Neutrophil (primary cell): ENCODE measurements at regions not wholly inside any gene's neighbourhood (a gene's known extent, or its start where the extent isn't known, plus 50 kb on each side); places are given as distances from the start of the nearest gene placed in this dataset.

ENCODE experiments used
- H3K27ac ChIP-seq: fragments of 200-600 bp; sonication (generic); 2 replicates; pipeline ENCODE4 v1.5.1; 2016; ENCODE audit warnings: mild to moderate bottlenecking, moderate library complexity
- H3K27me3 ChIP-seq: fragments of 200-600 bp; sonication (generic); 2 replicates; pipeline ENCODE4 v1.6.0; 2016; ENCODE audit warnings: mild to moderate bottlenecking
- H3K36me3 ChIP-seq: fragments of 200-600 bp; sonication (generic); 2 replicates; pipeline ENCODE4 v1.5.1; 2017
- H3K4me1 ChIP-seq, 2 experiments: fragments of 200-600 bp in 1 of 2; sonication (generic) in 1 of 2; 1 replicate in 1 of 2; 2 replicates in 1 of 2; pipeline versions ENCODE4 v1.5.1 to v1.6.1; 2013 to 2016; ENCODE audit warnings: low read depth in 1 of 2, low read length in 1 of 2, mild to moderate bottlenecking in 1 of 2, moderate library complexity in 1 of 2; ENCODE audit not compliant: control insufficient read depth in 1 of 2, insufficient read depth in 1 of 2
- H3K4me3 ChIP-seq, 2 experiments: fragments of 200-600 bp in 1 of 2; sonication (generic) in 1 of 2; 1 replicate in 1 of 2; 2 replicates in 1 of 2; pipeline ENCODE4 v1.5.1; 2013 to 2016; ENCODE audit warnings: low read depth in 1 of 2, low read length in 1 of 2, mild to moderate bottlenecking in 1 of 2, moderate library complexity in 1 of 2
- H3K9me3 ChIP-seq: fragments of 200-600 bp; sonication (generic); 2 replicates; pipeline ENCODE4 v1.5.1; 2016
- CTCF ChIP-seq: fragments of 200-600 bp; sonication (generic); IDR thresholded peaks from 2 replicates; pipeline ENCODE4 v1.5.1; 2016; ENCODE audit warnings: antibody characterized with exemption

- Histone ChIP-seq H3K27me3 (no peaks in the 10 kb centered on the region), H3K4me3 (no peak overlapping the region), H3K36me3 (no peaks in the 10 kb centered on the region), H3K27ac (no peak overlapping the region), H3K9me3 (no peaks in the 10 kb centered on the region), H3K4me1 (no peaks in the 10 kb centered on the region)
- no peak for TF ChIP-seq CTCF
Measured at GRCh38 chr1:87759421-87760087, 430.9 kb downstream of the LMO4 start.

- Histone ChIP-seq H3K36me3 (no peaks in the 10 kb centered on the region), H3K4me3 (no peak overlapping the region), H3K4me1 (no peaks in the 10 kb centered on the region), H3K27ac (no peak overlapping the region), H3K27me3 (no peaks in the 10 kb centered on the region), H3K9me3 (no peaks in the 10 kb centered on the region)
- TF ChIP-seq CTCF, result no peak
Measured at GRCh38 chr1:87760155-87760554, 431.5 kb downstream of the LMO4 start.

- no peak for TF ChIP-seq CTCF
- no peak overlapping the region for H3K4me3 ChIP-seq
- H3K36me3 ChIP-seq, result no peaks in the 10 kb centered on the region
- no peak overlapping the region for H3K27ac ChIP-seq
- no peaks in the 10 kb centered on the region for H3K27me3 ChIP-seq
- no peaks in the 10 kb centered on the region for H3K9me3 ChIP-seq
- H3K4me1 ChIP-seq, result no peaks in the 10 kb centered on the region
Measured at GRCh38 chr1:87760654-87761053, 432.0 kb downstream of the LMO4 start.

GRCh38 chr1:87763483-87763882, 434.8 kb downstream of the LMO4 start:
- Histone ChIP-seq H3K27ac (no peak overlapping the region), H3K27me3 (no peaks in the 10 kb centered on the region), H3K36me3 (no peaks in the 10 kb centered on the region), H3K4me1 (no peaks in the 10 kb centered on the region), H3K9me3 (no peaks in the 10 kb centered on the region), H3K4me3 (no peak overlapping the region)
- TF ChIP-seq CTCF, result no peak

- Histone ChIP-seq H3K4me3 (no peak overlapping the region), H3K27ac (no peak overlapping the region), H3K36me3 (no peaks in the 10 kb centered on the region), H3K9me3 (no peaks in the 10 kb centered on the region), H3K4me1 (no peaks in the 10 kb centered on the region), H3K27me3 (no peaks in the 10 kb centered on the region)
- TF ChIP-seq CTCF, result no peak
Measured at GRCh38 chr1:87765057-87765680, 436.5 kb downstream of the LMO4 start.
